Activated T-cell treated with anti-CD3 and anti-CD28 coated beads for 1 hour (primary cell): ENCODE measurements at regions not wholly inside any gene's neighbourhood (a gene's known extent, or its start where the extent isn't known, plus 50 kb on each side); places are given as distances from the start of the nearest gene placed in this dataset.
"Not testable (repeated sequence)": the region's sequence is repeated elsewhere in the genome, so short reads cannot be mapped to it uniquely, and the experiment has no call there.

ENCODE experiments used
- DNase-seq: peaks from one replicate; pipeline ENCODE4 v3.0.0-alpha.2; 2020; ENCODE audit warnings: low read depth

- DNase-seq, result no peak
These were observed 195.8 kb downstream of the MATN1 start for GRCh38 chr1:30527511-30528140.

GRCh38 chr1:30526652-30527345 lies 196.6 kb downstream of the MATN1 start:
- no peak for DNase-seq

GRCh38 chr1:30525971-30526651 lies 197.3 kb downstream of the MATN1 start:
- DNase-seq, result no peak

- DNase-seq, result no peak
These were observed 197.8 kb downstream of the MATN1 start for GRCh38 chr1:30525631-30525970.

- DNase-seq, result no peak
These were observed 198.4 kb downstream of the MATN1 start for GRCh38 chr1:30524840-30525617.

- not testable (repeated sequence) for DNase-seq
These were observed 199.3 kb downstream of the MATN1 start for GRCh38 chr1:30524025-30524555.

- no peak for DNase-seq
These were observed 200.0 kb downstream of the MATN1 start for GRCh38 chr1:30523055-30524020.

GRCh38 chr1:30522031-30523004 lies 201.1 kb downstream of the MATN1 start:
- no peak for DNase-seq

GRCh38 chr1:30521261-30521865 lies 202.0 kb downstream of the MATN1 start:
- no peak for DNase-seq

- DNase-seq, result no peak
These were observed 202.9 kb downstream of the MATN1 start for GRCh38 chr1:30520476-30520875.

- DNase-seq, result no peak
These were observed 204.1 kb downstream of the MATN1 start for GRCh38 chr1:30519201-30519763.

GRCh38 chr1:30518696-30519095 lies 204.7 kb downstream of the MATN1 start:
- DNase-seq, result no peak

- DNase-seq, result no peak
These were observed 205.2 kb downstream of the MATN1 start for GRCh38 chr1:30518186-30518585.

GRCh38 chr1:30517666-30518065 lies 205.7 kb downstream of the MATN1 start:
- not testable (repeated sequence) for DNase-seq

- not testable (repeated sequence) for DNase-seq
These were observed 206.1 kb downstream of the MATN1 start for GRCh38 chr1:30517241-30517640.

- DNase-seq, result no peak
These were observed 206.9 kb downstream of the MATN1 start for GRCh38 chr1:30516485-30516858.

GRCh38 chr1:30515755-30516484 lies 207.5 kb downstream of the MATN1 start:
- no peak for DNase-seq

GRCh38 chr1:30514945-30515344 lies 208.4 kb downstream of the MATN1 start:
- DNase-seq, result no peak
